MM.1S (cell line): ENCODE measurements at regions not wholly inside any gene's neighbourhood (a gene's known extent, or its start where the extent isn't known, plus 50 kb on each side); places are given as distances from the start of the nearest gene placed in this dataset.

Experiments
- DNase-seq: peaks from one replicate; pipeline ENCODE4 v3.0.0-alpha.2; 2015
- H2AFZ ChIP-seq: fragments of 300-600 bp; sonication (generic); 2 replicates; pipeline ENCODE4 v1.6.0; 2016; ENCODE audit warnings: antibody characterized with exemption, low read length
- H3F3A ChIP-seq: fragments of 300-600 bp; sonication (generic); 2 replicates; pipeline ENCODE4 v1.6.1; 2016; ENCODE audit warnings: mild to moderate bottlenecking, antibody characterized with exemption, low read length, moderate library complexity, mixed read lengths; ENCODE audit not compliant: insufficient read depth
- H3K27ac ChIP-seq: fragments of 300-600 bp; sonication (generic); 2 replicates; pipeline ENCODE4 v1.5.1; 2016; ENCODE audit warnings: mild to moderate bottlenecking, low read length
- H3K27me3 ChIP-seq: fragments of 300-600 bp; sonication (generic); replicated peaks from 2 replicates; pipeline ENCODE4 v1.6.0; 2016; ENCODE audit warnings: low read length; ENCODE audit not compliant: insufficient read depth
- H3K36me3 ChIP-seq: fragments of 300-600 bp; sonication (generic); replicated peaks from 2 replicates; pipeline ENCODE4 v1.6.1; 2016; ENCODE audit warnings: mild to moderate bottlenecking, low read length, mixed read lengths; ENCODE audit not compliant: insufficient read depth
- H3K4me1 ChIP-seq: fragments of 300-600 bp; sonication (generic); 2 replicates; pipeline ENCODE4 v1.6.1; 2016; ENCODE audit warnings: low read length, mixed read lengths
- H3K4me2 ChIP-seq: fragments of 300-600 bp; sonication (generic); 2 replicates; pipeline ENCODE4 v1.6.0; 2016; ENCODE audit warnings: low read depth, low read length
- H3K4me3 ChIP-seq: fragments of 300-600 bp; sonication (generic); 2 replicates; pipeline ENCODE4 v1.5.1; 2016; ENCODE audit warnings: low read length, mixed read lengths
- H3K79me2 ChIP-seq: fragments of 300-600 bp; sonication (generic); 2 replicates; pipeline ENCODE4 v1.6.1; 2016; ENCODE audit warnings: mixed run types, low read length, mixed read lengths
- H3K9ac ChIP-seq: fragments of 300-600 bp; sonication (generic); 2 replicates; pipeline ENCODE4 v1.6.1; 2016; ENCODE audit warnings: low read length, mixed read lengths
- H3K9me2 ChIP-seq: fragments of 300-600 bp; sonication (generic); replicated peaks from 2 replicates; pipeline ENCODE4 v1.6.1; 2016; ENCODE audit warnings: mild to moderate bottlenecking, low read length, mixed read lengths; ENCODE audit not compliant: insufficient read depth
- H3K9me3 ChIP-seq: fragments of 300-600 bp; sonication (generic); replicated peaks from 2 replicates; pipeline ENCODE4 v1.6.1; 2016; ENCODE audit warnings: mild to moderate bottlenecking, low read length, mixed read lengths; ENCODE audit not compliant: insufficient read depth
- H4K20me1 ChIP-seq: fragments of 300-600 bp; sonication (generic); 2 replicates; pipeline ENCODE4 v1.6.1; 2016; ENCODE audit warnings: mild to moderate bottlenecking, low read length, moderate library complexity, mixed read lengths; ENCODE audit not compliant: insufficient read depth
- EZH2 ChIP-seq: fragments of 300-600 bp; sonication (generic); optimal IDR thresholded peaks from 2 replicates; pipeline ENCODE3; 2017; ENCODE audit warnings: low read depth, mild to moderate bottlenecking, antibody characterized with exemption, low read length, mixed read lengths
- EZH2phosphoT487 ChIP-seq: fragments of 300-600 bp; sonication (generic); IDR thresholded peaks from 2 replicates; pipeline ENCODE4 v1.6.1; 2018; ENCODE audit warnings: antibody characterized with exemption, low read length
- TF ChIP-seq, protein P1 (sequence below): fragments of 300-600 bp; sonication (generic); IDR thresholded peaks from 2 replicates; pipeline ENCODE4 v1.5.1; 2016; ENCODE audit warnings: antibody characterized with exemption, low read length, mixed read lengths

DNA sequence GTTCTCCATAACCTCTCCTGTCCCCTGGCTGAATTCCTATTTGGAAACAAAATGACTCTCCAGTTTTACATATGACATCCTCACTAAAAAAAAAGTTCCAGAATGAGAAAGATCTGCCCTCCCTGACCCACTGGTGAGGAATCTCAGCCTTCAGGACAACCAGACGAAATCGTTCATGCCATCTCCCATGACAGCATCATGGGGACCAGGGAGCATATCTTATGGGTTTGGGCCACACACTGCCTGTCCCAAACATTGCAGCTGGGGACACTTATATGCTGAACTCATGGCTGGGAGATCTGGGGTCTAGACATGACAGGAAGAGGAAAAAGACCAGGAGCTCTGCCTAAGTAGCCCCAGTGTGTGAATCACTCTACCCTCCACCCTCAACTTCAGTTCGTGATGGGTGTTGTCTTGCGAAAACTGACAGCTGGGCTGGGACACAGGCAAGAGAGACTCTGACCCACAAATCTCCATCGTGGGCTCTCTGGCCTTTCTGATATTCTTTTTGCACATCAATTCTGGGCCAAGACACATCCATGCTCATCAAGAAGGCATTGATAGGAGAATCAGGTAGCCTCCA is 102.0 kb downstream of the ZNF280B start:
- Histone ChIP-seq H3K4me3 (no peak overlapping the region), H3K27ac (no peak overlapping the region), H4K20me1 (no peaks in the 10 kb centered on the region), H3K4me2 (no peak overlapping the region), H3K4me1 (peaks cover 8% of the 10 kb centered on the region; the same call in 1 of the 2 replicates), H3K9me3 (no peaks in the 10 kb centered on the region), H3K9ac (no peak overlapping the region), H3K27me3 (no peaks in the 10 kb centered on the region), H3K9me2 (no peaks in the 10 kb centered on the region), H3K36me3 (no peaks in the 10 kb centered on the region), H3F3A (no peaks in the 10 kb centered on the region), H3K79me2 (no peaks in the 10 kb centered on the region), H2AFZ (no peak overlapping the region)
- DNase-seq = no peak
- TF ChIP-seq EZH2phosphoT487 = no peak
- TF ChIP-seq, protein P1, sequence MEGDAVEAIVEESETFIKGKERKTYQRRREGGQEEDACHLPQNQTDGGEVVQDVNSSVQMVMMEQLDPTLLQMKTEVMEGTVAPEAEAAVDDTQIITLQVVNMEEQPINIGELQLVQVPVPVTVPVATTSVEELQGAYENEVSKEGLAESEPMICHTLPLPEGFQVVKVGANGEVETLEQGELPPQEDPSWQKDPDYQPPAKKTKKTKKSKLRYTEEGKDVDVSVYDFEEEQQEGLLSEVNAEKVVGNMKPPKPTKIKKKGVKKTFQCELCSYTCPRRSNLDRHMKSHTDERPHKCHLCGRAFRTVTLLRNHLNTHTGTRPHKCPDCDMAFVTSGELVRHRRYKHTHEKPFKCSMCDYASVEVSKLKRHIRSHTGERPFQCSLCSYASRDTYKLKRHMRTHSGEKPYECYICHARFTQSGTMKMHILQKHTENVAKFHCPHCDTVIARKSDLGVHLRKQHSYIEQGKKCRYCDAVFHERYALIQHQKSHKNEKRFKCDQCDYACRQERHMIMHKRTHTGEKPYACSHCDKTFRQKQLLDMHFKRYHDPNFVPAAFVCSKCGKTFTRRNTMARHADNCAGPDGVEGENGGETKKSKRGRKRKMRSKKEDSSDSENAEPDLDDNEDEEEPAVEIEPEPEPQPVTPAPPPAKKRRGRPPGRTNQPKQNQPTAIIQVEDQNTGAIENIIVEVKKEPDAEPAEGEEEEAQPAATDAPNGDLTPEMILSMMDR = no peak
- no peak for TF ChIP-seq EZH2

DNA sequence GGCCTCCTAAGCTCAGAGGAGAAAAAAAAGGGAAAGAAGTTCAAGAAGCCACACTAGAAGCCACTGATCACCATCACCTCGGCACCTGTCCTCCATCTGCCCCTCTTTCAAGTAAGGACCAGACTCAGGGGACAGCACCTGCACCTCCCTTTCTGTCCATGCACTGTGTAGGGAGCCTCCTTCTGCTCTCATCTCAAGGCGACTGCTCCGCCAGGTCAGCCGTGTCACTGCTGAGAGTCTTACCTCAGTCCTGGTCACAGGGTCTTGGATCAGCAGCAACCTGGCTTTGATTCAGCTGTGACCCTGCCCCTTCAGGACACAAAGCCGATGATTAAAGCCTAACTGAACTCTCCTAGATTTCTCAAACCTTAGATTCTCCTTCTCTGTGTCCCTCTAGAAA is 101.5 kb downstream of the ZNF280B start:
- Histone ChIP-seq H3K9ac (no peak overlapping the region), H3K4me3 (no peak overlapping the region), H3F3A (no peaks in the 10 kb centered on the region), H3K9me3 (no peaks in the 10 kb centered on the region), H3K27me3 (no peaks in the 10 kb centered on the region), H3K36me3 (no peaks in the 10 kb centered on the region), H4K20me1 (no peaks in the 10 kb centered on the region), H3K79me2 (no peaks in the 10 kb centered on the region), H2AFZ (no peak overlapping the region), H3K4me2 (no peak overlapping the region), H3K9me2 (no peaks in the 10 kb centered on the region), H3K27ac (no peak overlapping the region), H3K4me1 (peaks cover 8% of the 10 kb centered on the region; the same call in 1 of the 2 replicates)
- no peak for DNase-seq
- TF ChIP-seq, protein P1 = no peak
- TF ChIP-seq EZH2 (no peak), EZH2phosphoT487 (no peak)

DNA sequence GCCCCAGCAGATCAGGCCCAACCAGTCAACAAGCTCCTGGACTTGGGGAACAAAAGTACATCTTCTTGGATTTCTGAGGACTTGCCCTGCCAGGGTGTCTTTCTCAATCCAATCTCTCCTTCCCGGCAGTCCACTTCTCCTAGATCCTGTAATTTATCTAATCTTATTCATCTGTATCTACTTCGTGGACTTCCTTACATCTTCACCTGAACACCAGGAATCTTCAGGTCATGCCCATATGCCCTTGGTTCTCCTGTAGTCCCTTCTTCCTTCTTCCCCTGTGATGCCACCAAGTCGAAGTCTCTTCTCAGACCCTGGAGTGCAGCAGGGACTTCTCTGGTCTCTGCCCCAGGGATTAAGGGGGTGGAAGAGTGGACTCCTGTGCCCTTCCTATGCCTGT is 100.3 kb downstream of the ZNF280B start:
- Histone ChIP-seq H3K27ac (no peak overlapping the region), H3K4me1 (peaks cover 8% of the 10 kb centered on the region; the same call in 1 of the 2 replicates), H3F3A (no peaks in the 10 kb centered on the region), H2AFZ (no peak overlapping the region), H3K4me3 (no peak overlapping the region), H3K79me2 (no peaks in the 10 kb centered on the region), H3K9me2 (no peaks in the 10 kb centered on the region), H3K36me3 (no peaks in the 10 kb centered on the region), H3K27me3 (no peaks in the 10 kb centered on the region), H3K9me3 (no peaks in the 10 kb centered on the region), H3K9ac (no peak overlapping the region), H3K4me2 (no peak overlapping the region), H4K20me1 (no peaks in the 10 kb centered on the region)
- no peak for DNase-seq
- TF ChIP-seq EZH2 = no peak
- TF ChIP-seq, protein P1 = no peak
- TF ChIP-seq EZH2phosphoT487 = no peak
